Cardiac fibroblast (primary cell): ENCODE measurements at regions not wholly inside any gene's neighbourhood (a gene's known extent, or its start where the extent isn't known, plus 50 kb on each side); places are given as distances from the start of the nearest gene placed in this dataset.

Experiments
- DNase-seq, 2 donors: peaks; one replicate each; pipeline versions ENCODE4 v3.0.0 to v3.0.0-alpha.2; 2010; ENCODE audit warnings: low read depth in 2 of 2
- H3K4me3 ChIP-seq, 2 donors: replicated peaks in 1 of 2; 1 replicate in 1 of 2; 2 replicates in 1 of 2; pipeline ENCODE4 v1.5.1; 2011; ENCODE audit warnings: low read depth in 2 of 2, low read length in 2 of 2, mild to moderate bottlenecking in 2 of 2, moderate library complexity in 1 of 2
- TF ChIP-seq, protein P1 (sequence below): IDR thresholded peaks from one replicate; pipeline ENCODE4 v1.5.1; 2011; ENCODE audit warnings: low read depth, mild to moderate bottlenecking, low read length, inconsistent platforms

DNA sequence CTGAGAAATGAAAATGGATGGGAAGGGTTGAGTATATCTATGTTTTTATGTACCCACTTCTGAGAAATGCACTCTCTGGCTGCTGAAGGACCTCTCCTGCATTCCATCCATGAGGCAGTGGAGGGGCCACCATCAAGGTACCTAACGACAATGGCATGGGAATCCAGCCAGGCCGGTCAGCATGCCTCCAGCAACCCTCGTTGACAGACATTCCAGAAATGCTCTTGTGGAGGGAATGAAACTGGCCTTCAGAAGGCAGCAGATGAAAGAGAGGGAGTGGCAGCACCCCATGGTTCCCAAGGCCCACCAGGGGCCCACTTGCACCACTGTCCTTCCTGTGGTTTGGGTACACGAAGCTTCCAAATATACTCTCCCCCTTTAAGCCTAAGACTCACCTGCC is 269.0 kb downstream of the ARHGAP12 start:
- TF ChIP-seq, protein P1, sequence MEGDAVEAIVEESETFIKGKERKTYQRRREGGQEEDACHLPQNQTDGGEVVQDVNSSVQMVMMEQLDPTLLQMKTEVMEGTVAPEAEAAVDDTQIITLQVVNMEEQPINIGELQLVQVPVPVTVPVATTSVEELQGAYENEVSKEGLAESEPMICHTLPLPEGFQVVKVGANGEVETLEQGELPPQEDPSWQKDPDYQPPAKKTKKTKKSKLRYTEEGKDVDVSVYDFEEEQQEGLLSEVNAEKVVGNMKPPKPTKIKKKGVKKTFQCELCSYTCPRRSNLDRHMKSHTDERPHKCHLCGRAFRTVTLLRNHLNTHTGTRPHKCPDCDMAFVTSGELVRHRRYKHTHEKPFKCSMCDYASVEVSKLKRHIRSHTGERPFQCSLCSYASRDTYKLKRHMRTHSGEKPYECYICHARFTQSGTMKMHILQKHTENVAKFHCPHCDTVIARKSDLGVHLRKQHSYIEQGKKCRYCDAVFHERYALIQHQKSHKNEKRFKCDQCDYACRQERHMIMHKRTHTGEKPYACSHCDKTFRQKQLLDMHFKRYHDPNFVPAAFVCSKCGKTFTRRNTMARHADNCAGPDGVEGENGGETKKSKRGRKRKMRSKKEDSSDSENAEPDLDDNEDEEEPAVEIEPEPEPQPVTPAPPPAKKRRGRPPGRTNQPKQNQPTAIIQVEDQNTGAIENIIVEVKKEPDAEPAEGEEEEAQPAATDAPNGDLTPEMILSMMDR = no peak
- no peak overlapping the region for H3K4me3 ChIP-seq
- DNase-seq = no peak

DNA sequence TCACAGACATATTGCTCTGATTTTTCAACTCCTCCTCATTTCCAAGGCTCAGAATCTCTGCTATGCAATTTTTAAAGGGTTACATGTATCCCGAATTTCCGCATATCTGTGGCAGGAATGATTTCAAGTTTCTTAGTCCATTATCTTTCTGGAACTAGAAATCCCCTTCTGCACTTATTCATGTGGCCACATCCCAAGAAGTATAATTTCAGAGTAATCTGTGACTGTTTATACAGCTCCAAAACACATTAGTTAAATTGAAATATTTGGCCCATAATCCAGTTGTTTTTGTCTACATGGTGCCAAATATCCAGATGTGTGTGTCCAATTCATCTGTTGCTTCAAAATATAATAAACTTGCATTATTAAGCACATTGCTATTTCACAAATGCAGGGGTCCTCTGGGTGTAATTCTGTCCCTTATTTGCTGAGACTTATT is 271.2 kb downstream of the ARHGAP12 start:
- TF ChIP-seq, protein P1 = no peak
- peak in 1 of 2 donors; percentile 25 for DNase-seq
- H3K4me3 ChIP-seq = no peak overlapping the region

DNA sequence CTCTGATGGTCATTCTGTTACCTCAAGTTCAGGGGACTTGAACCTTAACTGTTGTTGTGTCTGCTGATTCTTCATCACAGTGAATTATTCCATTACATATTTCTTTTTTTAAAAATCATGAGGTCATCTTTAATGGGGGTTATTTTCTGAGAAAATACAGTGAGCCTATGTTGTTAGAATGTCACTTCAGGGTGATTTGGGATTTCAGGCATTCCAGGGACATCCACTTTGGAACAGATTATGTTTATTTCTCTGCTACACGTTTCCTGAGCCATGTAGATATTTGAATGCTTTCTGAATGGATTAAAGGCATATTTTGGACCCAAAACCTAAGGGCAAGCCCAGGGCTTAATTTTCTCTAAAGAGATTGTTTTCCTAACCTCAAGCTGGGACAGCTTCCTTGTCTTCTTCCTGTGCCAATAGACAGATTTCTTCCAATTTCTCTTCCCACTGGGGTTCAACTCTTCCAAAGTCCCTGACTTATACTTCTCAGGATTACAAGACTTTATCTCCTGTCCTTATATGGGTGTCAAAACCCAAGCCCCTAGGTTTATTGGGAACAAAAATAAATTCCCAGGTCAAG is 271.7 kb downstream of the ARHGAP12 start:
- TF ChIP-seq, protein P1 = no peak
- peak in 1 of 2 donors; percentile 13 for DNase-seq
- H3K4me3 ChIP-seq = no peak overlapping the region

DNA sequence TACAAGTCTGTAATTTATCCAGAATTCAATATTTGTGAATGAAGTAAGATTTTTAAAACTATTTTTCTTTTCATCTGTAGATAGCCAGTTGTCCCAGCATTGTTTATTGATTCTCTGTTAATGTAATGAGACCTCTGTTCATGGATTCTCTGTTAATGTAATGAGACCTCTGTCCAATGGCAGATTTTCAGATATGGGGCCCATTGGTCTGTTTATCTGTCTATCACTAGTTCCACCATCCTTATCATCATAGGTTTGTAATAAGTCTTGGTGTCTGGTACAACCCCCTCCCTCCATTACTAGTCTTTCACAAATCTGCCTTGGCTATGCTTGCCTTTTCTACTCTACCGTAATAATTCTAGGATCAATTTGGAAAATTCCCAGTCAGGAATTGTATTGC is 276.6 kb downstream of the ARHGAP12 start:
- no peak for DNase-seq
- H3K4me3 ChIP-seq = no peak overlapping the region
- TF ChIP-seq, protein P1 = no peak

DNA sequence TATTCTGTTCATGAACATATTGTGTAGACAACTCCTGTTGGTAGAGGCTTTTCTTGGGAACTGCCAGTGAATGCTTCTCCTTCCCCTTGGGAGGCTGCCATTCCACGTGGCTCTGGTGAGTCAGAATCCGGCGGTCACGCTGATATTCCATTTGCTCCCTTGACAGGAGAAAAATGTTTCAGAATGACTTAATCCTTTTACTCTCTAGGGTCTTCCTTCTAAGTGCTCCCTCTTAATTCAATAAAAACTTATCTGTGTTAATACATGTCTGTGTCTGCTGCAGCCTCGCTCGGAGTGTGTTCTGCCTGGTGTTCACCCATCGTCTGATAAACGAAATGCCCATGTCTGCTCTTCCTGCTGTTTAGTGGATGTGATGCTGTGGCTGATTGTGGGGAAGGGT is 278.6 kb downstream of the ARHGAP12 start:
- TF ChIP-seq, protein P1 = no peak
- peak; percentile 91 to 92 for DNase-seq
- H3K4me3 ChIP-seq = peak overlapping the region in 1 of 2 donors; percentile 21

DNA sequence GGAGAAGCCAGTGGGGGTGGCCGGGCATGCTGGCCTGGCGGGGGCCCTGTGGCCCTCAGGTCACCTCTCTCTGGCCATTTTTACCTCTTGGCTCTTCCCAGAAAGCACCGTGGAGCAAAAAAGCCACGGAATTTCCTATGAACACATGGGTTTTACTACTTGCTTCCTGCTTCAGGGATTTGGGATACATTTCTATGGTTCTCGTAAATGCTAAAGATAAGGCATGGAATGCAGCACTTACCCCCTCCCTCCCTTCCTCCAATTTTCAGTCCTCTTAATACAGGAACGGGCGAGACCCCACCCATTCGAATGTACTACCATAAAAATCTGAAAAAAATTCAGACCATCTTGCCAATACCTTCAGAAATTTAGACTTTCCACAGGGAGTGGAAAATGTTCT is 279.7 kb downstream of the ARHGAP12 start:
- H3K4me3 ChIP-seq = no peak overlapping the region
- peak in 1 of 2 donors; percentile 56 for DNase-seq
- TF ChIP-seq, protein P1 = no peak

DNA sequence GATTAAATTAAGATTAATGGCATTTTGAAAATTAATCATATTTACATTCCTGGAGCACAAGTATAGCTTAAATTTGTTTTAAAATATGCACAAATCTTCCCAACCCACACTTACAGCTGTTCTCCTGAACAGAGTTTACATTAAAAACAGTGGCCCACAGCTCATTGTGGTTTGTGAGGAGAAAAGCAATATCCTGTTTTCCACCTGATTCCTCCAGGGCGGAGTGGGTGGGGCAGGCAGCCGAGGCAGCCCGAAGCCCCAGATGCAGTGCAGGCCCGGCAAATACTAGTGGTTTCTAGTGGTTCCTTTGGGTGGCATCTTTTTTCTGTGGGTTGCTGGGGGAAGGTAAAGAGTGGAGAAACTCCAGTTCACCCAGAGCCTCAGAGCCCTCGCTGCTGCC is 280.8 kb downstream of the ARHGAP12 start:
- H3K4me3 ChIP-seq = no peak overlapping the region
- no peak for DNase-seq
- TF ChIP-seq, protein P1 = no peak
